NCI-H524 (cell line): ENCODE measurements at regions not wholly inside any gene's neighbourhood (a gene's known extent, or its start where the extent isn't known, plus 50 kb on each side); places are given as distances from the start of the nearest gene placed in this dataset.
"Not testable (repeated sequence)": the region's sequence is repeated elsewhere in the genome, so short reads cannot be mapped to it uniquely, and the experiment has no call there.

Experiments
- DNase-seq, 2 experiments: peaks; one replicate each; lab custom pipeline; 2025; lab: John Stamatoyannopoulos, UW

DNA sequence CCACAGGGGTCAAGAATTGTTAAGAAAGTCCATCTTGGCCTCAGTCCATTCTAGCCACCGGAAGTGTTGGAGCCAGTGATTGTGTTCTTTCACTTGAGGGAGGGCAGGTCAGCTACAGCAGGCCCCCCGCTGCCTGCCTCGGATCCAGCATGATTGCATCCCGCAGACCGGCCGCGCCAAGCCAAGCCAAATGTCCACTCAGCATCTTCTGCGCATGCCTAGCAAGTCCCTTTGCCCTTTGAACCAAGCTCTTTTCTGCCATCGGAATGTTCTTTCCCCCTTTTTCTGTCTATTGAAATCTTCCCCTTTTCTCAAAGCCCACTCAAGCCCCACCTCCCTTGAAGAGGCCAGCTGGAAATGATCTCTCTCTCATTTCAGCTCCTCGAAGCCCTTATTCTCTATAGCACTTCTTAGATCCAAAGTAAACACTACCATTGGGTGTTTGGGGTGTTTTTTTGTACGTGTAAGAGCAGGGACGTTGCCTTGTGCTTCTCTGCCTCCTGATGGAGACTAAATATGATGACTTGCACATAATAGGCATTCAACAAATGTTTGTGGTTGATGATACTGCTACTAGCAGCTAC lies 147.8 kb upstream of the BCOR start:
- peak; percentile 45 to 76 for DNase-seq

- peak; percentile 55 to 86 for DNase-seq
These were observed 147.2 kb upstream of the BCOR start for GRCh38 chrX:40244980-40245379.

- no peak for DNase-seq
These were observed 146.2 kb upstream of the BCOR start for GRCh38 chrX:40243755-40244515.

- peak in 1 of 2 experiments; percentile 43 for DNase-seq
These were observed 143.1 kb upstream of the BCOR start for GRCh38 chrX:40240844-40241243.

GRCh38 chrX:40237731-40238178 lies 140.0 kb upstream of the BCOR start:
- DNase-seq, result no peak

GRCh38 chrX:40230646-40231045 lies 132.9 kb upstream of the BCOR start:
- no peak for DNase-seq

GRCh38 chrX:40227125-40227524 lies 129.4 kb upstream of the BCOR start:
- no peak for DNase-seq

- DNase-seq, result no peak
These were observed 126.9 kb upstream of the BCOR start for GRCh38 chrX:40224658-40225057.

GRCh38 chrX:40222612-40223011 lies 124.9 kb upstream of the BCOR start:
- not testable (repeated sequence) for DNase-seq

DNA sequence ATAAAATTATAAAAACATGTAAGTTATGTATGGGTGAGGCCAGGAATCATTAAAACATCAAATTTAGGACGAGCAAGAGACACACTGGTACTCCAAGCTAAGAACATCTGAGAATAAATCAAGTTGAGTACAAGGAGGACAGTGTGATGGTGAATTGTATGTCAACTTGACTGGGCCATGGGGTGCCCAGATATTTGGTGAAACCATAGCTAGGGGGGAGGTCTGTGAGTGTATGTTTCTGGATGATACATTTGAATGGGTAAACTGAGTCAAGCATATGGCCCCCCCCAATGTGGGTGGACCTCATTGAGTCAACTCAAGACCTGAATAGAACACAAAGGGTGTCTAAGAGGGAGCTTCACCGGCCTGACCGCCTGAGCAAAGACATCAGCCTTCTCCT lies 115.3 kb upstream of the BCOR start:
- no peak for DNase-seq

GRCh38 chrX:40209951-40210617 lies 112.3 kb upstream of the BCOR start:
- no peak for DNase-seq

DNA sequence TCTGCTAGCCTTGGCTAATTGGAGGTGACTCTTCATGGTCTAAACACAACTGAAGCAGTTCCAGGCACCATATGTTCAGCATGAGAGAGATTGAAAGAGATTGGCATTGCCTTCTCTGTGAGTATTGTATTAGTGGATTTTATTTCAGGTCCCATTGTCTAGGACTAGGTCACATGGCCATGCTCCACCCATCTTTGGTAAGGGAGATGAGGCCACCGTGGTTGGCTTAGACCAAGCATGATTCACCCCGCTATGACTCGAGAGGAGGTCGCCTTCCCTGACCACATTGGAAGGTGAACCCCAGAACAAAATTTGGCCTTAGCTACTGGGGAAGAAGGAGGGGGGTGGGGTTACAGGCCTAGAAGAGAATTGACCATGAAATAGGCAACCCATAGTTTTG lies 109.9 kb upstream of the BCOR start:
- peak; percentile 56 to 87 for DNase-seq

GRCh38 chrX:40205471-40205870 lies 107.7 kb upstream of the BCOR start:
- peak; percentile 22 to 52 for DNase-seq

DNA sequence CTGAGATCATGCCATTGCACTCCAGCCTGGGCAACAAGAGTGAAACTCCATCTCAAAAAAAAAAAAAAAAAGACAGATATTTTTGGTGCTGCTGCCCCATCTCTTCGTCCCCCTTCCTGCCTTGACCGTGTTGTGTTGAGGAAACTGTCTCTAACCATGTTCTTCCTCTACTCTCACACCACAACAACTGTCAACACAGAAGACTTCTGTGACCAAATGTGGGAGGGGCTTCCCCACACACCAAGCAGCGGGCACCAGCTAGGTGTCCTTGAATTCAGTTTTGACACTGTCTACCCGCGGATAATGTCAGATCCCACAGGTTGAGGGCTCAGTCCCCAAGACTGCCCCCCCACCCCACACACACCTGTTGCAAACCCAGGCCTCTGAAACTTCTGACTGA lies 104.7 kb upstream of the BCOR start:
- DNase-seq, result no peak

DNA sequence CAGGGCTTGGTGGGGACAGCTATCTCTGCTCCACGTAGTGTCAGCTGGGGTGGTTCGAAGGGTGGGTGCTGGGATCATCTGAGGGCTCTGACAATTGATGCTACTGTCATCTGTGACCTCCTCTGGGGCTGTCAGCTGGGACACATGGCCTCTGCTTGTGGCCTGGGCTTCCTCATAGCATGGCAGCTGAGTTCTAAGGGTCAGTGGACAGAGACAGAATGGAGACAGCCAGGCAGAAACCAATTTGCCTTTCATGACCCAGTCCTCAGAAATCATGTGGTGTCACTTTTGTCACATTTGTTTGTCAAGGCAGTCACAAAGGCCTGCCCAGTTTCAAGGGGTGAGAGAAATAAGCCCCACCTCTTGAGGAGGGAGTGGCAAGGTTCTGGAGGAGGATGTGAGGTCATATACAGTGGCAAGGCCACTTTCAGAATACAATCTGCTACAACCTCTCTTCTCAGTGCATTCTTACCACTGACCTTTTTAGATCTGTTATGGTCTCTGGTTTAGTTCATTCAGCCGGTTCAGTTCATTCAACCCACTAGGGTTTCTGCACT lies 103.6 kb upstream of the BCOR start:
- DNase-seq, result no peak

DNA sequence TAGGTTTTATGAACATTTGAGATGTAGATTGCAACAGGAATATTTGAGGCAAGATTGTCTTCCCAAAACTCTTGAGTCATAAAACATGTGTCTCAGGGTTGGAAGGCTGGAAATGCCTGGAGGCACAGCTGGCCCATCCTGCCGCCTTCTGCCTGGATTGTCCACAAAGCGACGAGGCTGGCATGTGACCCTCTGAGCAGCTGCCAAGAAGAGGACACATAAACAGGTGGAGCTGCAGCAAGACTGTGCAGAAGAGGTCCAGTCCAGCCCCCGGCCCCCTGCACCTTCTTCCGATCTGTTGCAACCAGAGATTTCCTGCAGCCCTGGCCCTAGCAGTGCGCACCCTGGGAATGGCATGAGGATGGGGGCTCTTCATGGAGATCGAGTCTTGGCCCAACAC lies 101.9 kb upstream of the BCOR start:
- peak in 1 of 2 experiments; percentile 57 for DNase-seq

DNA sequence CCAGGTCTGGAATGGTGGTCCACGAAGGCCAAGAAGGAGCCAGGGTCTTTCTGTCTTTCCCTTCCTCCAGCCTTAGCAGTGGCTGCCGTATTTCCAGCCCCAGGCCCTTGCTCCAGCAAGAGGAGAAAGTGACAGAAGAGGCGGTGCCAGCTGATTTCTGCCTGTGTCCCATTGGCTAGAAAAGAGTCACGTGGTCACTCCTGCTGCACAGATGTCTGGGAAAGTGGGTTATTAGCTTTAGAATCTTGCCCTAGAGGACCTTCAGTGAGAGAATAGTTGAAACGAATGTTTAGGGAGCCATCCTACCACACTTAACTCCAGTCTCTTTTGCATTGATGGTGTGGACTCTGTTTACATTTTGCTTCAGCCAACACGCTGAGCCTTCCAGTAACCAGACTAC lies 99.3 kb upstream of the BCOR start:
- DNase-seq, result peak in 1 of 2 experiments; percentile 43

- no peak for DNase-seq
These were observed 97.6 kb upstream of the BCOR start for GRCh38 chrX:40195368-40195767.

DNA sequence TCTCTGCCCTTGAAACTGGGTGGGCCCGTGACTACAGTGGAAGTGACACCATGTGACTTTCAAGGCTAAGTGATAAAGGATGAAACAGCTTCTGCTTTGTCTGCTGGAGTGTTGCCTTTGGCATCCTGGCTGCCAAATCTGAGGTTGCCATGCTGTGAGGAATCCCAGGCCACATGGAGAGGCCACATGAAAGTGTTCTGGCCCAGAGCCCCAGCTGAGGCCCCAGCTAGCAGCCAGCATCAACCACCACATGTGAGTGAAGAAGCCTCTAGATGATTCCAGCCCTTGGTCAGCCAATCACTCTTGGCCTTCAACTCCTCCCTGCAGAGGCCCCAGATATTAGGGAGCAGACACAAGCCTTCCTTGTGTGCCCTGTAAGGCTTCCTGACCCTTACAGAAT lies 94.4 kb upstream of the BCOR start:
- DNase-seq, result no peak

- peak in 1 of 2 experiments; percentile 21 for DNase-seq
These were observed 91.9 kb upstream of the BCOR start for GRCh38 chrX:40189637-40190036.

GRCh38 chrX:40188573-40189417 lies 91.0 kb upstream of the BCOR start:
- peak in 1 of 2 experiments; percentile 53 for DNase-seq

DNA sequence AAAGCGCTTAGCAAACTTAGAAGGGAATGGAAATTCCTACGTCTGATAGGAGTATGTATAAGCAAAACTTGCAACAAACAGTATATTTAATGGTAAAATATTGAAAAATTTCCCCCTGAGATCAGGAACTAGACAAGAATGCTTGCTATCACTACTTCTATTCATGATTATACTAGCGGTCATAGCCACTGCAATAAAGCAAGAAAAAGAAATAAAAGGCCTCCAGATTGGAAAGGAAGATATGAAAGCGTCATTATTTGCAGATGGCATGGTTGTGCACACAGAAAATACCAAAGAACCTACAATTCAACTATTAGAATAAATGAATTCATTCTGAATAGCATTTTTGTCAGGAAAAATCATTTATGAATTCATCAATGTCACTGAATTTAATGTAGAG lies 87.2 kb upstream of the BCOR start:
- DNase-seq, result no peak
